ENCODE measurements at regions not wholly inside any gene's neighbourhood (a gene's known extent, or its start where the extent isn't known, plus 50 kb on each side); places are given as distances from the start of the nearest gene placed in this dataset.

GRCh38 chr1:38690790-38691449 is 168.7 kb downstream of the RRAGC start:
- TF ChIP-seq, protein P1, sequence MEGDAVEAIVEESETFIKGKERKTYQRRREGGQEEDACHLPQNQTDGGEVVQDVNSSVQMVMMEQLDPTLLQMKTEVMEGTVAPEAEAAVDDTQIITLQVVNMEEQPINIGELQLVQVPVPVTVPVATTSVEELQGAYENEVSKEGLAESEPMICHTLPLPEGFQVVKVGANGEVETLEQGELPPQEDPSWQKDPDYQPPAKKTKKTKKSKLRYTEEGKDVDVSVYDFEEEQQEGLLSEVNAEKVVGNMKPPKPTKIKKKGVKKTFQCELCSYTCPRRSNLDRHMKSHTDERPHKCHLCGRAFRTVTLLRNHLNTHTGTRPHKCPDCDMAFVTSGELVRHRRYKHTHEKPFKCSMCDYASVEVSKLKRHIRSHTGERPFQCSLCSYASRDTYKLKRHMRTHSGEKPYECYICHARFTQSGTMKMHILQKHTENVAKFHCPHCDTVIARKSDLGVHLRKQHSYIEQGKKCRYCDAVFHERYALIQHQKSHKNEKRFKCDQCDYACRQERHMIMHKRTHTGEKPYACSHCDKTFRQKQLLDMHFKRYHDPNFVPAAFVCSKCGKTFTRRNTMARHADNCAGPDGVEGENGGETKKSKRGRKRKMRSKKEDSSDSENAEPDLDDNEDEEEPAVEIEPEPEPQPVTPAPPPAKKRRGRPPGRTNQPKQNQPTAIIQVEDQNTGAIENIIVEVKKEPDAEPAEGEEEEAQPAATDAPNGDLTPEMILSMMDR (conservative IDR thresholded peaks at IDR 0.05), result no peak
- TF ChIP-seq ZFX (IDR thresholded peaks at IDR 0.05), result no peak
